Uterus (tissue), 3 donors: ENCODE measurements at regions not wholly inside any gene's neighbourhood (a gene's known extent, or its start where the extent isn't known, plus 50 kb on each side); places are given as distances from the start of the nearest gene placed in this dataset.

ENCODE experiments used
- DNase-seq, 2 donors: peaks; one replicate each; pipeline ENCODE4 v3.0.0-alpha.2; 2019 to 2020
- H3K27ac ChIP-seq, 2 donors: fragments of 200-600 bp; sonication (generic); 1 replicate in 1 of 2; 2 replicates in 1 of 2; pipeline ENCODE4 v1.5.1; 2016 to 2018
- H3K27me3 ChIP-seq, 2 donors: fragments of 200-600 bp; sonication (generic); one replicate each; pipeline ENCODE4 v1.5.1; 2018 to 2019; ENCODE audit warnings: control low read depth in 1 of 2
- H3K36me3 ChIP-seq, 2 donors: fragments of 200-600 bp; sonication (generic); one replicate each; pipeline ENCODE4 v1.5.1; 2019; ENCODE audit warnings: control low read depth in 1 of 2
- H3K4me1 ChIP-seq, 2 donors: fragments of 200-600 bp; sonication (generic); one replicate each; pipeline ENCODE4 v1.5.1; 2018 to 2019; ENCODE audit warnings: control low read depth in 1 of 2
- H3K4me3 ChIP-seq, 2 donors: fragments of 200-600 bp; sonication (generic); 1 replicate in 1 of 2; 2 replicates in 1 of 2; pipeline ENCODE4 v1.5.1; 2018 to 2019; ENCODE audit warnings: mild to moderate bottlenecking in 1 of 2
- H3K9me3 ChIP-seq, 2 donors: fragments of 200-600 bp; sonication (generic); one replicate each; pipeline ENCODE4 v1.5.1; 2019; ENCODE audit warnings: control low read depth in 1 of 2
- POLR2A ChIP-seq, 2 donors: fragments of 450-650 bp; IDR thresholded peaks; one replicate each; pipeline ENCODE4 v1.6.1; 2016; ENCODE audit warnings: antibody characterized with exemption in 2 of 2, mild to moderate bottlenecking in 1 of 2, moderate library complexity in 1 of 2
- intact Hi-C: fragments of 100-400 bp; cut with DNase I; formaldehyde crosslinking; loops from one replicate; pipeline ENCODE4 v1.15.1; 2023; ENCODE audit warnings: low total_unique reads
- TF ChIP-seq, protein P1 (sequence below), 4 experiments: fragments of 200-600 bp in 2 of 4; fragments of 450-650 bp in 2 of 4; sonication (generic) in 2 of 4; IDR thresholded peaks; one replicate each; pipeline ENCODE4 v1.5.1; 2016 to 2019; ENCODE audit warnings: antibody characterized with exemption in 4 of 4, mild to moderate bottlenecking in 2 of 4, moderate library complexity in 1 of 4
- donor health status: DM: yes; HTN: yes; CAD: no.

DNA sequence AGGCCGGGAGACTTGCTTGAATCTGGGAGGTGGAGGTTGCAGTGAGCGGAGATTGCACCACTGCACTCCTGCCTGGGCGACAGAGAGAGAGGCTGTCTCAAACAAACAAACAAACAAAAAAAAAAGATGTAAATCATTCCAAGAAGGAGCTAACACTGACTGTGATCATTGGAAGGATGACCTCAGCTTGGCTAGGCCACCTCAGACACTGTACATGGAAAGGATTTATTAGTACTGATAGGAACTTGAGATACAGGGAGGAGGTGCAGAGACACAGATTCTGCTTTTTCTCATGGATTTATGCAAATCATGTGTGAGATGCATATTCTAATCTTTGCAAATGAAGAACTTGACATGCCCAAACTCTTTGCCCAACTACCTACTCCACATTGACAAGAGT lies 293.6 kb downstream of the HIVEP2 start:
- no peak overlapping the region for H3K27ac ChIP-seq
- DNase-seq, result no peak
- H3K27me3 ChIP-seq, result no peaks in the 10 kb centered on the region
- H3K9me3 ChIP-seq, result no peaks in the 10 kb centered on the region
- no peak overlapping the region for H3K4me3 ChIP-seq
- no peaks in the 10 kb centered on the region for H3K36me3 ChIP-seq
- intact Hi-C loops, result no loop called here
- TF ChIP-seq POLR2A (IDR thresholded peaks at IDR 0.05), result no peak
- TF ChIP-seq, protein P1, sequence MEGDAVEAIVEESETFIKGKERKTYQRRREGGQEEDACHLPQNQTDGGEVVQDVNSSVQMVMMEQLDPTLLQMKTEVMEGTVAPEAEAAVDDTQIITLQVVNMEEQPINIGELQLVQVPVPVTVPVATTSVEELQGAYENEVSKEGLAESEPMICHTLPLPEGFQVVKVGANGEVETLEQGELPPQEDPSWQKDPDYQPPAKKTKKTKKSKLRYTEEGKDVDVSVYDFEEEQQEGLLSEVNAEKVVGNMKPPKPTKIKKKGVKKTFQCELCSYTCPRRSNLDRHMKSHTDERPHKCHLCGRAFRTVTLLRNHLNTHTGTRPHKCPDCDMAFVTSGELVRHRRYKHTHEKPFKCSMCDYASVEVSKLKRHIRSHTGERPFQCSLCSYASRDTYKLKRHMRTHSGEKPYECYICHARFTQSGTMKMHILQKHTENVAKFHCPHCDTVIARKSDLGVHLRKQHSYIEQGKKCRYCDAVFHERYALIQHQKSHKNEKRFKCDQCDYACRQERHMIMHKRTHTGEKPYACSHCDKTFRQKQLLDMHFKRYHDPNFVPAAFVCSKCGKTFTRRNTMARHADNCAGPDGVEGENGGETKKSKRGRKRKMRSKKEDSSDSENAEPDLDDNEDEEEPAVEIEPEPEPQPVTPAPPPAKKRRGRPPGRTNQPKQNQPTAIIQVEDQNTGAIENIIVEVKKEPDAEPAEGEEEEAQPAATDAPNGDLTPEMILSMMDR (IDR thresholded peaks at IDR 0.05), result no peak
- H3K4me1 ChIP-seq, result no peaks in the 10 kb centered on the region

DNA sequence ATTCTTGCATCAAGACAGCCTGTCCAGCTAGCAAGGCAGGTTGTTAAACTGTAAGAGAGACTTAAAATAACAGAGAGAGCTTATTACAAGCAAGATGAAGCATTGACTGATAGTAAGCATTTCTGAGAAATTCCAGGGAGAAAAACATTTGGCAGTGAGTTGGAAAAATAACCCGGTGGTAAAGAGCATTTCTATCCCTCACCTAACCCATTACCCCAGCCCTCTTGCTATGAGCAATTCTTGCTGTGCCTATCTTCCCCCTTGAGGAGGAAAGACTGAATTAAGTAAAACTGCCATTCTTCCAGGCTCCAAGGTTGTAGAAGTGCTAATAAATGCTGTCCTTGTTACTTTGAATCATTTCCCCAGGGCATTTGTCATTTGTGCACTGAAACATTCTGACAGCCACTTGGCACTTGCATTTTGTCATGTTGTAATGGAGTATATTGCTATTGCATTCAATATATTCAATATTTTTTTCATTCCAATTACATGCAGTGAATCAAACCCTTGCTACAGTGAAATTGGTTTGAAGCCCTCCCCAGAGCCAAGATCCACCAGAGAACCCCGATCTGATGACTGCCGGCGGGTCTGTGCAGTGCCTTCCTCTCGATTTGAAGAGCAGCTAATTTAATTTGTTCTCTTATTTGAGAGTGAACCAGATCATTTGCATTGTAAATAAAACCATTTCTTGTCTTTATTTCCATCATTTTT lies 291.1 kb downstream of the HIVEP2 start:
- H3K27me3 ChIP-seq, result no peaks in the 10 kb centered on the region
- no peaks in the 10 kb centered on the region for H3K9me3 ChIP-seq
- no peaks in the 10 kb centered on the region for H3K4me1 ChIP-seq
- H3K4me3 ChIP-seq, result no peak overlapping the region
- no peak overlapping the region for H3K27ac ChIP-seq
- no peak for TF ChIP-seq POLR2A (IDR thresholded peaks at IDR 0.05)
- TF ChIP-seq, protein P1 (IDR thresholded peaks at IDR 0.05), result no peak
- no peak for DNase-seq
- intact Hi-C loops, result no loop called here
- H3K36me3 ChIP-seq, result no peaks in the 10 kb centered on the region

DNA sequence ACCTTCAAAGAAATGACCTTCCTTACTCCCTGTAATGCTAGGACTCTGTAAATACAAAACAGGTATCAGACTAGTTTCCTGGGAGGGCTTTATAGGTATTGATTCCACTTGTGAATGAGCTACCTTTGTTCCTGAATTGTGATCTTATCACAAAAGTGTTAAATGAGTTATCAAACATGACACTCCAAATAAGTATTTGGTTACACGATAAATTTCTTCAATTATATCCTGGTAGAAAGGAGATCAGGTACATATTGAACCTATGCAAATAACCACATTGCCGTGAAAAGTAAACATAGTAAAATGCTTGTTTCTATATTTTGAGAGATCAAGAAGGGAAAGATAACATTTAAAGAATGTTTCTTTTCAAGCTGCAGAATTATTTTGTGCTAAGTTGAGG lies 285.3 kb downstream of the HIVEP2 start:
- no peaks in the 10 kb centered on the region for H3K4me1 ChIP-seq
- no peaks in the 10 kb centered on the region for H3K9me3 ChIP-seq
- H3K36me3 ChIP-seq, result no peaks in the 10 kb centered on the region
- TF ChIP-seq, protein P1 (IDR thresholded peaks at IDR 0.05), result no peak
- TF ChIP-seq POLR2A (IDR thresholded peaks at IDR 0.05), result no peak
- DNase-seq, result no peak
- H3K27ac ChIP-seq, result no peak overlapping the region
- no peak overlapping the region for H3K4me3 ChIP-seq
- no peaks in the 10 kb centered on the region for H3K27me3 ChIP-seq
- intact Hi-C loops, result no loop called here

DNA sequence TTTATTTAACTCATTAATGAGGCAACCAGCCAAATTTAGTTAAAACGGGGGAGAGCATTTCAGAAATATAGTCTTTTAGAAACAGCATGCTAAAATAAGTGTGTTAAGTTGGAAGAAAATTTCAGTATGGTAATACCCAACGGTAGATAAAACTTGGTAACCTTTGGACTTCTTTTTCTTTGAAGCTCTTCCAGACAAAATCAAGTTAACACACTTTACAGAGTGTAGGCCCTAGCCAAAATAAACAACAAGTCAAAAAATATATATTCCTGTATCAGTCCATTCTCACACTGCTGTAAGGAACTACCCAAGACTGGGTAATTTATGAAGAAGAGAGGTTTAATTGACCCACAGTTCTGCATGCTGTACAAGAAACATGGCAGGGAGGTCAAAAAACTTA lies 279.6 kb downstream of the HIVEP2 start:
- no peak for TF ChIP-seq POLR2A (IDR thresholded peaks at IDR 0.05)
- TF ChIP-seq, protein P1 (IDR thresholded peaks at IDR 0.05), result no peak
- no peaks in the 10 kb centered on the region for H3K9me3 ChIP-seq
- H3K4me1 ChIP-seq, result no peaks in the 10 kb centered on the region
- no peak overlapping the region for H3K27ac ChIP-seq
- H3K4me3 ChIP-seq, result no peak overlapping the region
- no peak for DNase-seq
- no peaks in the 10 kb centered on the region for H3K27me3 ChIP-seq
- intact Hi-C loops, result no loop called here
- no peaks in the 10 kb centered on the region for H3K36me3 ChIP-seq

DNA sequence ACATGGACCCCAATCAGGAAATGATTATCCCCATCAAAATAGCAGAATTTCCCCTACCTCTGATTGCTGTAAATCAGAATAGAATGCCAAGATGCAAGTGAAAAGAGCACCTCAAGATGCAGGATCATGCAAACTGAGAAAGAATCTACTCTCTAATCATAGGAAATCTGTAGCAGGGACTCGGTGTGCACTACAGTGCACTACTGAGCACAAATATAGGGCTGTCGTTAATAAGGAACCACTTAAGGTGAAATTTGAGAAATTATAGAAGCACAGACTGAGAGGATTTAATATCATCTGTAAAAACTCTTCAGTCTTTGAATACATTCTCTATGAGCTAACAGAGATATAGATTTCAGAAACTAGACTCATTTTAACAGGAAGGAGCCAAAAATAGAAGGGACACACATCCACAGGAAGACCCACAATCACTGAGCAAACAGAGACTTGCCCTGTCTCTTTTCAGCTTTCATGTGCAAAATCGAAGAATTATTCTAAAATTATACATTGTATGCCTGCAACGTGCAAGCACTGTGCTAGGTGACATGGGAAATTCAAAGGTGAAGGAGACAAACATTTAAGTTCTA lies 278.3 kb downstream of the HIVEP2 start:
- Histone ChIP-seq H3K36me3 (no peaks in the 10 kb centered on the region), H3K9me3 (no peaks in the 10 kb centered on the region), H3K4me1 (no peaks in the 10 kb centered on the region), H3K27me3 (no peaks in the 10 kb centered on the region), H3K4me3 (no peak overlapping the region), H3K27ac (no peak overlapping the region)
- no peak for TF ChIP-seq POLR2A (IDR thresholded peaks at IDR 0.05)
- TF ChIP-seq, protein P1 (IDR thresholded peaks at IDR 0.05), result no peak
- intact Hi-C loops, result no loop called here
- no peak for DNase-seq
